ENCODE measurements at regions not wholly inside any gene's neighbourhood (a gene's known extent, or its start where the extent isn't known, plus 50 kb on each side); places are given as distances from the start of the nearest gene placed in this dataset.

GRCh38 chr2:234835738-234836137, 116.1 kb upstream of the SH3BP4 start:
- no peak for DNase-seq

GRCh38 chr2:234834228-234834923, 117.4 kb upstream of the SH3BP4 start:
- no peak for DNase-seq

GRCh38 chr2:234830853-234831252, 121.0 kb upstream of the SH3BP4 start:
- DNase-seq = no peak

GRCh38 chr2:234829074-234829455, 122.8 kb upstream of the SH3BP4 start:
- DNase-seq = no peak

- no peak for DNase-seq
These were observed 123.3 kb upstream of the SH3BP4 start for GRCh38 chr2:234828382-234829073.

- DNase-seq = no peak
These were observed 124.5 kb upstream of the SH3BP4 start for GRCh38 chr2:234827096-234827860.

GRCh38 chr2:234826681-234827080, 125.1 kb upstream of the SH3BP4 start:
- no peak for DNase-seq

- no peak for DNase-seq
These were observed 126.2 kb upstream of the SH3BP4 start for GRCh38 chr2:234825616-234826015.

GRCh38 chr2:234823877-234824376, 127.9 kb upstream of the SH3BP4 start:
- DNase-seq = no peak

GRCh38 chr2:234823196-234823876, 128.5 kb upstream of the SH3BP4 start:
- no peak for DNase-seq

GRCh38 chr2:234821946-234822475, 129.8 kb upstream of the SH3BP4 start:
- DNase-seq = no peak

- DNase-seq = no peak
These were observed 132.9 kb upstream of the SH3BP4 start for GRCh38 chr2:234818937-234819336.

GRCh38 chr2:234816491-234816890, 135.3 kb upstream of the SH3BP4 start:
- no peak for DNase-seq

GRCh38 chr2:234816056-234816455, 135.8 kb upstream of the SH3BP4 start:
- DNase-seq = no peak

GRCh38 chr2:234814374-234814773, 137.4 kb upstream of the SH3BP4 start:
- DNase-seq = no peak

GRCh38 chr2:234812851-234813250, 139.0 kb upstream of the SH3BP4 start:
- DNase-seq = no peak

GRCh38 chr2:234808907-234809306, 142.9 kb upstream of the SH3BP4 start:
- no peak for DNase-seq

GRCh38 chr2:234806818-234807217, 145.0 kb upstream of the SH3BP4 start:
- DNase-seq = no peak

- no peak for DNase-seq
These were observed 146.0 kb upstream of the SH3BP4 start for GRCh38 chr2:234805836-234806235.

- DNase-seq = no peak
These were observed 147.1 kb upstream of the SH3BP4 start for GRCh38 chr2:234804704-234805103.

GRCh38 chr2:234802845-234803171, 149.0 kb upstream of the SH3BP4 start:
- no peak for DNase-seq
